HG02885 (cell line): ENCODE measurements at regions not wholly inside any gene's neighbourhood (a gene's known extent, or its start where the extent isn't known, plus 50 kb on each side); places are given as distances from the start of the nearest gene placed in this dataset.
"Not testable (repeated sequence)": the region's sequence is repeated elsewhere in the genome, so short reads cannot be mapped to it uniquely, and the experiment has no call there.

Experiments used
- ATAC-seq: cut with Tn5 transposase; IDR thresholded peaks from one replicate; pipeline ENCODE4 v1.9.1; 2021; ENCODE audit warnings: mild to moderate bottlenecking; ENCODE audit not compliant: unreplicated experiment, poor library complexity

DNA sequence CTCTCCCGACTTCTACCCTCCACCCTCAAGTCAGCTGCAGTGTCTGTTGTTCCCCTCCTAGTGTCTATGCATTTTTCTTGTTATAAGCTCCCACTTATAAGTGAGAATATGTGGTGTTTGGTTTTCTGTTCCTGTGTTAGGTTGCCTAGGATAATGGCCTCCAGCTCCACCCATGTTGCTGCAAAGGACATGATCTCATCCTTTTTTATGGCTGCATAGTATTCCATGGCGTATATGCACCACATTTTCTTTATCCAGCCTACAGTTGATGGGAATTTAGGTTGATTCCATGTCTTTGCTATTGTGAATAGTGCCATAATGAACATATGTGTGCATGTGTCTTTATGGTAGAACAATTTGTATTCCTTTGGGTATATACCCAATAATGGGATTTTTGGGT lies 80.7 kb downstream of the SPTSSA start:
- ATAC-seq, result not testable (repeated sequence)

DNA sequence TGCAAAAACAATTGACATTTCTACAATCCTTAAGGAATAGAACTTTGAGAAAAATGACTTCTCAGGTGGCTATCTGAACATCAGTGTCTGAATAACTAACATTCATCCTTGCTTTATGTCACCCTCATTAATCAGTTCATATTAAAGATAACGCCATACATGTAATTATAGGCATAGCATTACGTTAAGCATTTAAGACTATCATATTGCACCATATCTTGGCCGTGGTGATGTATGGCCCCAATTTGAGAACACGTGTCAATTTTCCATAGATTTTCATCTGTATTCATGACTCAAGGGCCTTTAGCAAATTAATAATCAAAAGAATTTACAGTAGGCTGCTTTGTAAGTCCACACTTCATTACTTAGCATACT lies 81.6 kb downstream of the SPTSSA start:
- no peak for ATAC-seq

DNA sequence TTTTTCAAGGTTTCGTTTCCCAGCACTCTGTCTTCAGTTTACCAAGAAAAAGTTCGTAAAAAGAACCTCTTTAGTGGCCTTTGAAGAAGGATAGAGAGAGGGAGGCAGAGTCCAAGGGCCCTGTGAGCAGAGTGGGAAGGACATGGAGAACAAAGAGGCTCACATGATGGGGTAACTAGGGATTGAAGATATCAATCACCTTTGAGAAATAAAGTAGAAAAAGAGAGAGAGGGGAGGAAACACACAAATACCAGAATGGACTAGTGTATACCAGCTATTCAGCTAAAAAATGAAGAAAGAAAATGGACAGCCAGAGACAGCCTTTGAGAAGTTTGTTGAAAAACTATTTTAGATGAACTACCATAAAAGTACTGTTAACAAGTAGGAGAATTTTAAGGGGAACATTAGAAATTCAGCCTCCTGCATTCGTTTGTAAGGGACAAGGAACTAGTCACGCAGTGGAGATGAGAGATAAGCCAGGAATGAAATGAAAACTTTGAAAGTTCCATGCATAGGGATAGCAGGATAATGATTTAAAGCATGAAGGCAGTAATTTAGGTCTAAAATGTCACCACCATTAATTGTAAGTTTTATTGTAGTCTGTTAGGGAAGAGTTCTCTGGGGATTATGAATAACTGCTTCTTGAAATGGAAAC lies 82.1 kb downstream of the SPTSSA start:
- no peak for ATAC-seq

DNA sequence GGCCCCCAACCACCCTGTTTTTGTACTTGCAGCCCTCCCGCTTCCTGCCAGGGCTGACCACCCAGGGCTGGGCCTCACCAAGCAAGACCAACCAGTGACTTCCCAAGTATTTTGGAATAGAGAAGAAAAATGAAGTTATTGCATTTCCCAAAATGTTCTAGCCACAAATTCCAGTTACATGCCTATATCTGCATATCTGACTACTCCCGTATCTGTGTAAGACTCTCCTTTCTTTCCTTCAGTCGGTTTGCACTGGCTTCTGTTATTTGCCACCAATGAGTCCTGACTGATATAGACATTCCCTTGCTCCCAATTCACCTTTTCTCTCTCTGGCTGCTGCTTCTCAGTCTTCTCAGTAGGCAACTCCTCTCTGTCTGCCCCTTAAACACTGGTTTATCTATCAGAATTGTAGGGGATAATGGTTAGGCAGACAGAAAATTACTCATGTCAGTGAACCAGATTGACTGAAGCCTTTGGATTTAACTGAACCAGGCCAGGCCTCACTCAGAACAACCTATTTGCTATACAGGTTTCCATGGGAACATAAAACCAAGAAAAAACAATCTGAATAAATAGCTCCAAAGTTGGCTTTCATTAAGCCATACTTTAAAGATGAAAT lies 85.3 kb downstream of the SPTSSA start:
- no peak for ATAC-seq

DNA sequence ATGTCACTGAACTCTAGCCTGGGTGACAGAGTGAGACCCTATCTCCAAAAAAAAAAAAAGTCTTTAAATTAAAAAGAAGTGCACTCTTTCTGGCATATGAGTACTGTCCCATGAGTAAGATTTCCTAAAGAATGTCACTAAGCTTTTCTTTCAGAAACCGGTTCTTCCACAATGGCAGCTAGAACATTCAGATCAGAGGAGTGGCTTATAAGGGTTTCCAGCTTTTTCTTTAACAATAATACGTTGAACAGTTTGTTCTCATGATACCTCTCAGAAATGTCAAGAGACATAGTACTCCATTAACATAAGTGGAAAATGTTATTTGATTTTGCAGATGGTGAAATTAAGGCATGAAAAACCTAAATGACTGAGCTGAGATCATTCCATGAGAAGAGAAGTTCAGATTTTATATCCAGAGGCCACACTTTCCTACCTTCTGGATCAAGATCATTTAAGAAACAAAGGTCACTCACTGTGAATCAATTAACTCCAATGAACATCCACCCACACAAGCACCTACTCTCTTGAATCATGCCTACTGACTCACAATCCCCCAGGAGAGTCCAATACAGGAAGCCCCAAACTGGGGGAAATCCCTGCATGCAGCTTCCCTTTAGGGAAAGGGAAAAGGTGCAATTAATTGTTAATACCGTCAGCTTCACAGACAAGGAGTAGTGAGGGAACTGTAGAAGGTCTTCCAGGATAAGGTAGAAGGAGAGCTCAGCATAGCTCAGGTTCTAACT lies 86.9 kb downstream of the SPTSSA start:
- ATAC-seq, result no peak

DNA sequence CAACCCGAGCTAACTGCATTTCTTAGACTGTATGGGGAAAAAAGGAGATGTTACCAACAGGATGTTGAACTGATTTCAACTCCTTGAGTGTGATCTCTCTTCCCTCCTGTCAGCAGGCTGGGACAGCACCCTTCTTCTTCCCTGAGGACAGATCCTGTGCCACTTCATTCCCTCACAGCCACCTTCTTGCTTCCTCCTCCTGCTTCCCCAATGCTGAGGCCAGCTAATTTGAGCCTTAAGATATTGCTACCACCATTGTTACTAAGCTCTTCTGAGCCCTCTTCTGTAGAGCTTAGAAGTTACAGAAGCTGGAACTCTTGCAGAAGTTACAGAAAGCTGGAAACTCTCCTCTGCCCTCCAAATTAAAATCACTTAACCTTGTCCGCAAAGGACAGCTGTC lies 88.8 kb downstream of the SPTSSA start:
- ATAC-seq, result no peak

DNA sequence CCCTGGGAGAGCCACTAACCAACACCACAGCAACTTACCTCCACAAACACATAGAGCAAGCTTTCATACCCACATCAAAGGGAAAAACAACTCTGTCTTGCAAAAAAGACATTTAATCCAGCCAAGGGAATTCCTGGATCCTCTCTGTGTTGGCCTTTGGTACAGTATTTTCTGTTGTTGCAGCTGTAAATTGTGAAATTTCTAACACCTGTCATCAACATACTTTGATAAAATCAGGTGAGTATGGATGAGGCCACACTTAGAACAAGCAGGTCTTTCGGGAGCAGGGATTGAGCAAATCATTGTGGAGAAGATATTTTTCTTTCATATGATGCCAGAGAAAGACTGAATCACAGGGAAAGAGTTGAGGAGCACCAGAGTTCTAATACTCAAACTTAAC lies 89.3 kb downstream of the SPTSSA start:
- ATAC-seq, result no peak

DNA sequence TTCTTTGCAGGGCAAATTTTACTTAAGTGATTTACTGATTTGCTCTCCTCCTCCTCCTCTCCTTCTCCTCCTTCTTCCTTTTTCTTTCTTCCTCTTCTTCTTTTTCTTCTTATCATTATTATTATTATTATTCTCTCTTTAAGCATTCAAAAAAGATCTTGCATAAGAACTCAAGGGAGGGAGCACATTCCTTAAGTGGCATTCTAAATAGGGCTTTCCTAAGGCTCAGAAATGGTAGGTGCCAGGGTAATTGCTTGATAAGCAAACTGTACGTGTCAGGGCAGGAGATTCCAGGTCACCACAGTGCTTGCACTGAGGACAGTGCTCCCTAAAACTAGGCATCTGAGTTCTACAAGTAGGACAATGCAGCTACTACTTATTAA lies 92.4 kb downstream of the SPTSSA start:
- no peak for ATAC-seq

DNA sequence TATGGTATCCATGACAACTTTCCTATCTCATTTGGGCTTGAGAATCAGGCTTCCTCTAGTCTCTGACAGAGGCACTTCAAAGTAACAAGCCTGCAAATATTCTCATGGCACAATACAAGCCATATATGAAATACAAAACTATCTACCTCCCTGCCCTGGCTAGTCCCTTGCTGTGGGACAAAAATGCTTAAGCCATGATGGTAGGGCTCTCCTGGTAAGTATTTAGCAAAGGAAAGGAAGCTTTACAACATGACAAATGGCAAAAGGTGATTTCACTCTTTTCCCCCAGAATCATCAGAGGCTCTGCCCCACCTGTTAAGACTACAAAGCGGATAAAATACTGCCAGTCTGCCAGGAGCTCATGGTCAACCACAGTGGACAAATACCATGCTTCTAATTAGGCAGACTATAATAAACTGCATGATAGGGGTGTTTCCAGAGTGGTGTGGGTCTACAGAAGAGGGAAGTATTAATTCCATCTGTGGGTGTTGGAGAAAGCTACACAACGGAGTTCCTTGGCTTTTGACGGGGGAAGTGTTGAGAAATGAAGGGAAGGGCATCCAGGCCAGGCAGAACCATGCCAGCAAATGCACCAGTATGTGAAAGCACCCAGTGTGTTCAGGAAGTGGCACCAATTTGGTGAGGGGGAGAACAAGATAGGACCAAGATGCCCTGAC lies 92.9 kb downstream of the SPTSSA start:
- ATAC-seq, result no peak

DNA sequence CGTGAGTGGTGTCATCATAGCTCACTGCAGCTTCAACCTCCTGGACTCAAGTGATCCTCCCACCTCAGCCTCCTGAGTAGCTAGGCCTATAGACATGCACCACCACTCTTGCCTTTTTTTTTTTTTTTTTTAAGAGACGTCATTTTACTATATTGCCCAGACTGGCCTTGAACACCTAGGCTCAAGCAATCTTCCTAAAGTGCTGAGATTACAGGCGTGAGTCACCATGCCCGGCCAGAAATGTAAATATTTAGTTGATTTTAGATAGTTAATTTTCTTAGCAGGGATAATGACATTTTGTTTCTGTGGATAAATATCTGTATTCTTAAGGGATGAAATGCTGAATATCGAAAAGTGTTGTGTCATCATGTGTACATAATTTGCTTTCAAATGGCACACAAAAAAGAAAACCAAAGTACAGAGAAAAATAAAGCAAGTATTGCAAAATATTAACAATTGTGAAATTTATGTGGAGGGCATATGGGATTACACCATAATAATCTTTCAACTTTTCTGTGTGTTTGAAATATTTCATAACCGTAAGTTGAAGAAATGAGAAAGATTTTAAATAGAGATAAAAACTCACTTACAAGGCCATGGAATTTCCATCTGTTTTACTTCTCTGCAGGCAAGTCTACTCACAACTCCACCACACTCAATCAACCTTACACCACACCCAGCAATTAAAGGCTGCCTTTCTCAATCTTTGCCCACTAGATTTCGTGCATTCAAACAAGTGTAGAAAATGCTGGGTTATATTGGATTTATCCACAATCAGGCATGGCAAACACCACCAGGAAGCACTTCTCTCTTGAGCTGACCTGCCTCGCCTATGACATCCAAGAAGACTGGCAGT lies 93.7 kb downstream of the SPTSSA start:
- ATAC-seq, result no peak

DNA sequence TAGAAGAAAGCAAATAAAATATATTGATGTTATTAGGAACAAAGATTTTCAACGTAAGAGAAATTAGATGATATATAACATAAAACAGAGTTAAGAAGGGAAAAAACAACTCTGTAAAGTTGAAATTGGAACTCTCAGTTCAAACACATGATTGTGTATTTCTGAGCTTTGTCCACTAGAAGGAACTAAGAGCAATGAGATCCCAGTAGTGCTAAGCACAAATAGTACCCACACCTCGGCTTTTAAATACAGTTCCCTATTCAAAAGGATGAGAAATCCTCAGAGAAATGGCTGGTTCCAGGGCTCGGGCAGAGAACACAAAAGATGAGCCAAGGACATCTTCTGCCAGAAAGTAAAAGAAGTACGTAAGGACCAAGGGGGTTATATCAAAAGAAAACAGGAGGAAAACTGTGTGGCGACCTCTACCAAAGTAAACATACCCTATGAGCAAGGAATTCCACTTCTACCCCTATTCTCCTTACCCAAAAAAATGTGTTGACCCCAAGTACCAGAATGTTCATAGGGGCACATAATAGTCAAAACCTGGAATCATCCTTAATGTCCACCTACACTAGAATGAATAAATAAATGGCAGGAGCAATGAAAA lies 96.6 kb downstream of the SPTSSA start:
- ATAC-seq, result no peak

DNA sequence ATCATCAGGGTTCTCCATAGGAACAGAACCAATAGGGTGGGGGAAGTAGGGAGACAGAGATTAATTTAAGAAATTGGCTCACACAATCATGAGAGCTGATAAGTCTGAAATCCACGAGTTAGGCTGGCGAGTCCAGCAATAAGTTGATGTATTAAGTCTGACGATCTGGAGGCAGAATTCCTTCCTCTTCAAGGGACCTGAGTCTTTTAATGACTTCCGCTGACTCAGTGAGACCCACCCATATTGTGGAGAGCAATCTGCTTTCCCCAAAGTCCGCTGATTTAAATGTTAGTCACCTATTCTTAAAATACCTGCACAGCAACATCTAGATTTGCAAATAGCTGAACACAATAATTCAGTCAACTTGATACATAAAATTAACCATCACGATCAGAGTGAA lies 97.8 kb downstream of the SPTSSA start:
- no peak for ATAC-seq

DNA sequence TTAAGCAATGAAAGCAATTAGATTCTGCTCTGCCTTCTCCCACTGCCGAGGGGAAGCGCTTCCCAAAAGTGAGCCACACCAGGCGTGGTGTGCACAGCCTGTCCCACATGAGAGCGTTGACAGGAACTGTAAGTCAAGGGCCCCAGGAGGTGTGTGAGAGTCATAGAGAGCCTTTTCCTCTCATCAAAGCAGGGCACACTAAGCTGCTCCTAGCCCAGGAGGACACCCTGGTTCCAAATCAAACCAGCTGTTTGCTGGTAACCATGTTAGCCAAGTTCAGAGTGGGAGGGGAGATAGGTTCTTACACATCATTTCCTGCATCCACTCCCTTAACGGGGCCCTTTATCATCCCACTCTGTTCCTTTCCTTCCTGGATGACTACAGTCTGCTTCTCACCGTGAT lies 98.3 kb downstream of the SPTSSA start:
- no peak for ATAC-seq

DNA sequence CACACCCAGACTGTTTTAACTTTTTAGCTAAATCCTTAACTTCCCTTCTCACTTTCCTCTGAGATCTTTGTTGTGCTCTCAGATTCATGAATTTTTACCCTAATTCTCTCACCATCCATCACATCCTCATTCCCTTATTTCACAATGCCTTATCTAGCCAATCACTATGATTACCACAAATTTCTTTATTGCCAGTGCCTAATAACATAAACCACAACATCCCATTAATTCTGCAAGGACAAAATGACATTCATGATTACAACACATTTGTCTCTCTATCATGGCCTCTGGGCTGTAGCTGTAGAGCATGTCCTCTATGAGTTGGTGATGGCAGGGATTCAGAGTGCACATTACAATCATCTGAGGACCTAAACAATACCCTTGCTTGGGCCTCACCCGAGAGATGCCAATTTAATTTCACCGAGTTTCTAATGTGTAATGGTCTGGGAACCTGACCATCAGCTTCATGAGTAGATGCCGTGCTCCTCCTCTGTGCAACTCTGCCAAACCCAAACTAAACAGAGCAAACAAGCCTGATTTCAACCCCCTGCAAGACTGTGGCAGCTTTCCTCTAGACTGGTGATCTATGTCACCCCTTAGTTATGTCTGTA lies 99.3 kb downstream of the SPTSSA start:
- no peak for ATAC-seq

DNA sequence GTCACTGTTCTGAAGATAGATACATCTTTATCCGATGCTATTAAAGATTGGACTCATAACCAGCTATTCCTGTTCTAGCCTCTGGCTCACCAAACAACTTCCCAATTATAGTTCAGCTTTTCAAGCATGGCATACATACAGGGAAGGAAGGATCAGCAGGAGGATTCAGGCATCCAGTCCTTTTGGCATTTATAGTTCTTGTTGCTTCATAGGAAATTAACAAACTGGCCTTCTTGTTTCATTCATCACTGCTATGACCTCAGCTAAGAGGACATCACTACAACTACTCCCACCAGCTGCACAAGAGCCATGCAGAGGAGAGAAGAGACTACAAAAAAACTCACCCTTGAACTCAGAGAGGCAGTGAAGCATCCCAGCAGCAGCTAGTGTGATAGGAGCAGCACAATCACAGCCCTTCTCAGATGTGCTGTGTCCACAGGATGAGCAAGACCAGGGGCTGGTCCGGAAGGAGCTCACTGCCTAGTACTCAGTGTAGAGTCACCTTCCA lies 100.5 kb downstream of the SPTSSA start:
- ATAC-seq, result no peak

DNA sequence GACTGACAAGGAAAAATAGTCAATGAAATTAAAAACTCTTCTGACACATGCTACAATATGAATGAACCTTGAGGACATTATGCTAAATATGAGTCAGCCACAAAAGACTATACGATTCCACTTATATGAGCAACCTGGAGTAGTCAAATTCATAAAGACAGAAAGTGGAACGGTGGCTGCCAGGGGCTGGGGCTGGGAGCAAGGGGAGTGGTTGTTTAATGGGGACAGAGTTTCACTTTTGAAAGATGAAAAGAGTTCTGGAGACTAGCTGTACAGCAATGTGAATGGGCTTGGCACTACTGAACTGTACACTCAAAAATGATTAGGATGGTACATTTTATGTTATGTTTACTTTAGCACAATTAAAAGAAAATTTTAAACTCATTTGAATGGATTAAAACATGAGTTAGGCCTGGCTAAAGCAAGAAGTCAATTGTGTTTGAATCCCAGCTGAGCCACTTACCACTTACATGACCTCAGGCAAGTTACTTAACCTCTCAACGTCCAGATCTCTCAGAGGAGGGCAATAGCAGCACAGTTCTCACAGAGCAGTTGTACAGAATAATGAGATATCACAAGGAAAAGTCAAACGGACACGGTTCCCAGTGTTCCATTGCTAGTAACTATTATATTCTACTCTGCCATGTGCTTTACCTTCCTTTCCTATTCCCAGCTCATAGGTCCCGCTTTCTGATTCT lies 102.5 kb downstream of the SPTSSA start:
- ATAC-seq, result no peak

DNA sequence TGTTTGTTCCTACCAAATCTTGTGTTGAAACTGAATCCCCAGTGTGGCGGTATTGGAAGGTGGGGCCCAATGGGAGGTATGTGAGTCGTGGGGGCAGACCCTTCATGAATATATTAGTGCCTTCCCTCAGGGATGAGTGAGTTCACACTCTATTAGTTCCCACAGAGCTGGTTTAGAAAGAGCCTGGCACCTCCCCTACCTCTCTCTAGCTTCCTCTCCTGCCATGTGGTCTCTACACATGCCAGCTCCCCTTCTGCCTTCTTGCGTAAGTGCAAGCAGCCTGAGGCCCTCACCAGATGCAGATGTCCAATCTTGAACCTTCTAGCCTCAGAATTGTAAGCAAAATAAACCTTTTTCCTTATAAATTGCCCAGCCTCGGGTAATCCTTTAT lies 105.8 kb downstream of the SPTSSA start:
- ATAC-seq, result no peak

DNA sequence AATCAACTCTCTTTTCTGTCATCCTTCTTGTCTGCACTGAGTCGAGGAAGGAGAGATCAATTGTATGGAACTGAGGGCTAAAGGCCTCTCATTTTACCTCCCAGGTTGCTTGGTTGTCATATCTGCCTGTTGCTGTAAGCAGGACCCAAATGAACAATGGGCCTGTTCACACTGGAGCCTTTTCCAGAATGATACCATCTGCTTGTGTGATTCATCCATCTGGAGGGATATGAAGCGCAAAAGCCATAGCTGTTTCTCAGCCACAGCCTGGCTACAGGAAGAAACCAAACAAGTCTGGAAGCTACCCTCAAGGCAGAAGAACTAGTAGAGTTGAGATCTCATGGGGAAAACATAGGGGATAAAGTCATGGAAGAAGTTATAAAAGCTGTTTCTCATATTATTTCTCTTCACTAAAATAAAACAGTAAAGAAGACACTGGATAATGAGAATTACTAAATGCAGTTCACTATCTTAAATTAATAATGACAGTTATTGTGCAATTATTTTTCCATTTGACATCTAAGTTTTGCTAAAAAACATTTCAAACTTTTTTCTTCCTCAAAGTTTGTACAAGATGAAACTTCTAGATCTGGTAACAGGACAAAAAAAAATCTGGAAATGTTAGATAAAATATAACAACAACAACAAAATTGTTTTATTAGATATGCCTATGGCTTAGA lies 106.3 kb downstream of the SPTSSA start:
- ATAC-seq, result no peak
